HG02571 (cell line): ENCODE measurements at regions not wholly inside any gene's neighbourhood (a gene's known extent, or its start where the extent isn't known, plus 50 kb on each side); places are given as distances from the start of the nearest gene placed in this dataset.

ENCODE experiments used
- ATAC-seq: cut with Tn5 transposase; IDR thresholded peaks from one replicate; pipeline ENCODE4 v1.9.1; 2021; ENCODE audit warnings: mild to moderate bottlenecking, moderate library complexity; ENCODE audit not compliant: unreplicated experiment

DNA sequence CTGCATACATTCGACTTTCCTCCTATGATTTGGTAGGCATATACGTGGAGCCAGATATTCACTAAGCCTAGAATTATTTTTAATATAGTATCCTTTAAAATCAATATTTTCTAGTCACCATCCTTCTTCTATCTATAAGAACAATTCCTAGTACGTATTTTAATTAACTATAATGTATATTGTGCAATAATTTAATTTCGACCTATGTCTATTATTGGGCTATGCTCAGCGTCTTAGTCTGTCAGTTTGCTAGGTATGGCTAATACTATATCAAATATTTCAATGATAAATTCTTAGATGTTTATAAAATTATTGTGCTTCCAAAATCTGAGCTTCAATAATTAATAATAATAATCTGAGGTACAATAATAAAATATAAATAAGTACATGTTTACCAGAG, 705.3 kb downstream of the PRELID2 start:
- ATAC-seq, result no peak

DNA sequence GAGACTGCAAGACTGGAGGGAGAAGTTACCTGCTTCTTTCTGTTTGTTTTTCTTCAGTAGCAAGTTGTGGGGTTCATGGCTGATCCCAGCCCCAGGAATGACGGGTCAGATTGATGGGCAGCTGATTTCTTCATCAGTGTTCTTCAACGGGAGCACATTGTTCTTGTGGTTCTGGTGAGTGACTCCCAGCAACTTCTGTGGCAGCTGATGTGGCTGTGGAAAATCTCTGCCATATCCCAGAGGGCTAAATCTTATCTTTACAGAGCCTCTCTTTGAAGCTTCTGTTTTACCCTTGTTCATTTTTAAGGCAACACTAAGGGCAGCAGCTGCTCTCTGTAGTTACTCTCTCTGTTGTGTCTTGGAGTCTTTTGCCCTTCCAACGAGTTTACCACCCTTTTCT, 710.3 kb downstream of the PRELID2 start:
- ATAC-seq, result no peak

DNA sequence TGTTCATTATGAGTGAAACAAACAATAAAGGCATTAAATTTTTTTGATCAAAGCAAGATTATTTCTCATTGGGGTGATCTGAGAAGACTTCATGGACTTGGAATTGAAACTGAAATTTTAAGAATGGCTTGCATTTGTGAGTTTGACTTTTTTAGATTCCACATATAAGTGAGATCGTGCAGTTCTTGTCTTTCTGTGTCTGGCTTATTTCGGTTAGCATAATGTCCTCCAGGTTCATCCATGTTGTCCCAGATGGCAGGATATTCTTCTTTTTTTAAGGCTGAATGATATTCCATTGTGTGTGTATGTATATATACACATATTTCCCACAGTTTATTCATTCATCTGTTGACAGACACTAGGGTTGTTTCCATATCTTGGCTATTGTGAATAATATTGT, 716.5 kb downstream of the PRELID2 start:
- ATAC-seq, result no peak

DNA sequence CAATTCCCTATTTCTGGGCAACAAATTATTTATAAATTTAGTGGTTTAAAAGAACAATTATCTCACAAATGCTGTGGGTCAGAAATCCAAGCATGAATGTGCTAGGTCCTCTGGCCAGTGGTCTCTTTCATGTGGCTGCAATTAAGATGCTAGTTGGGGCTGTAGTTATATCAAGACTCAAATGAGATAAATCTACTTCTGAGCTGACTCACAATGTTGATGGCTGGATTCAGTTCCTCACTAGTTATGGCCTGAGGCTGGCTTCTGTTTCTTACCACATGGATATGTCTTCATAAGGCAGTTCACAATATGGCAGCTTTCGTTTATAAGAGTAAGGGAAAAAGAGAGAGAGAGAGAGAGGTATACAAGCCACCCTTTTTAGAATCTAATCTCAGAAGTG, 717.0 kb downstream of the PRELID2 start:
- ATAC-seq, result no peak

DNA sequence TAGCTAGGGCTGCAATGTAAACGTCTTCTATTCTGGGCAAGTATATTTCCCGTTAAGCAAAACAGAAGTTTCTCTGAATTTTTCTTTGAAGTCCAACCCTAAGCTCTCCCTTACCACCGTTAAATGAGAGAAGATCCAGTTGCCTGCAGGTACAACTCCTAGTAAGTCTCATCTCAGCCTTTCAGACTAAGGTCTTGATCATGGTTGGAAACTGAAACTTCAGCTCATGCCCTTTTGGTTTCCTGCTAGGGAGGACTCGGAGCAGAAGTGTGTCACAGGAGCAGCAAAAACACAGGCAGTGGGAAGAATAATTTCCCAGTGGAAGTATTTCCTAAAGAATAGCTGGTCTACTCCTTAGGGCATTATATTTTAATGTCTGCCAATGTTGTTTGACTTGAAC, 717.9 kb downstream of the PRELID2 start:
- ATAC-seq, result no peak

DNA sequence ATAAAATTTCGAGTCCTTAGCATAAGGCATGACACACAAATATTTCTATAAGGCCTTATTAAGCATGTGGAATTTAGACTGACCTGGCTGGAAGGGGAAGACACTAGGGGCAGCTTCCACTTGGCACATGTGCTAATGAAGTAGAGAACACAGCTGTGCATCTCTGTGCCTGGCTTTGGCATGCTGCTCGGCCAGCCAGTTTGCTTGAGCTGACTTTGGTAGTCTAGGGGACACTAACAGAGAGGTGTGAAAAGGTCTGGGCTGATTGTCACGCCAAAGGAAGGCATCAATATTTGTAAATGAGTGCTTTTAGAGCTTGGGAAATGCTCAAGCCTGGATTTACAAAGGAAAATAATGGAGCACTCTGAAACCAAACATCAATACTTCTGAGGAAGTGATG, 723.7 kb downstream of the PRELID2 start:
- ATAC-seq, result no peak

DNA sequence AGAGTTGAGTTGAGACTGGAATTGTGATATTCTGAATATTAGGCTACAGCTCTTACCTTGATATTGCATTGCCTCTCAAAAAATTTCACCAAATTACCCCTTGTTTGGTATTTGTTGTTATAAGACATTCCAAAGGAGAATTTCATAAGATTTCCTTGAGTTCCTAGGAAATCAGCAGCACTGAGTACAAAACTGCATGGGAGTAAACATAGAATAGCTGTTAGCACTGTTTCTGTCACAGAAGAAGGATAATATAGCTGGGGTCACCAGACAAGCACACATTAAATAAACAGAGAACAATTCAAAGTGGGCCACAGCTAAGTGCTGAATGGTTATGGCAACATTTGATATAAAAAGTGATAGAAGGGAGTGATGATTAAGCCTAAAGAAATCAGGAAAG, 724.3 kb downstream of the PRELID2 start:
- ATAC-seq, result no peak

DNA sequence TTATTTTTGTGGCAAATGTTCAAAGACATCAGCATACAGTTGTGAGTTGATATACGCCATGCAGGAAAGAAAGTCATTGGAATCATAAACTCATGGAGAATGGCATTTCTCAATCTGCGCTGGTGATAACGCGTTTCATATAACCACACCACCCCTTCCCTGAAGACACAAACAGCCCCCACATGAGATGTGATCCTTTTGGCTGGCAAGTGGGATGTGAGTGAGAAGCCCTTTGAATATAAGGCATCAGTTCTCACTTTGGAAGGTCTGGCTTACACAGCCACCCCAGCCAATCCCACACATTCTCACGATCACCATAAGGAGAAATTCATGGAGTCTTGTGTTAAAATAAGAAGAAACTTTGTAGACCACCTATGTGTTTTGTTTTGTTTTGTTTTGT, 725.0 kb downstream of the PRELID2 start:
- ATAC-seq, result no peak

DNA sequence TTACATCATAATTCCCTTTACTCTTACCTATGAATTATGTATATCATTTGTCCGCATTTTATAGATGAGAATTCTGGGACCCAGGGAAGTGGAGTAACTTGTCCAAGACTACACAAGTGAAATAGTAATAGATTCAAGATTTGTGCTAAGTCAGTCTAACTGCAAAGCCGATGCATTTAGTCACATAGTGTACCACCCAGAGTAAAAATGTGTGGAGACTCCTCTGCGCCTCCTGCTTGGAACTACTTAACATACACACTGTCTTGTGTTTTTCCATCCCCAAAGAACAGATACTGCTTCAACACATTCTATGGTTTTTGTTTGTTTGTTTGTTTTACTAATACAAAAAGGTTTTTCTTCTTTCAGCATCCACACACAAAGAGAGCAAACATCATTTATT, 729.8 kb downstream of the PRELID2 start:
- ATAC-seq, result no peak

DNA sequence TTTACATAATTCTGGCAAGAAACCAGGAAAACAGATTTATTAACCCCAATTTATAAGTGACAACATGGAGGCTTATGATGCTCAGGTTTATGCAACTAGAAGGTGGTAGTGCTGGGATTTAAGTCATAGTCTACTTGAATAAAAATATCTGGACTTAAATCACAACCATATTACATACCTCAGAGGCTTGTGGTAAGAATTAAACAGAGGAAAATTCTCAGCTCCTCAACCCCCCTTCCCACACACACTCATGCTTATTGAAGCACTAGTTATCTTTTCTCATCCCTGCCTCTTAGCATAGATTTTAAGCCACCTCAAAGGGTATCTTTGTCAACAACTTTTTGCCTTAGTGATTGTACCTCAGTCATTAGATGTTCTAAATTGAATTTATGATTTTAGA, 731.0 kb downstream of the PRELID2 start:
- ATAC-seq, result no peak

DNA sequence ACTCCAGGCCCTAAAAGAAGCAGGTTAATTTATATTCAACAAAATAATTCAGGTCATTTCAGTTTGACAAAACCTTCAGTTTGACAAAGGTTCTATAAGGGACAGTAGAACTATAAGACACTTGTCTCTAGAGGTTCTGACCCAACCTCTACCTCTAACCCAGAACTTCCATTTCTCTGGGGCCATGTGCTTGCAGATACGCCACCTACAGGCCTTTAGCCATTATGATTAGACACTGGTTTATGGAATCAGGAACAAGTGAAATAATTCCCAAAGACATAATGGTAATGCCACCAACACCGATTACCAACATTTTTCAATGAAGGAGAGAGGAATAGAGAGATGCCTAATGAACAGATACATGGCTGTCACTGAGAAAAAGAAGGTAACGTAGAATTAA, 733.9 kb downstream of the PRELID2 start:
- ATAC-seq, result no peak

DNA sequence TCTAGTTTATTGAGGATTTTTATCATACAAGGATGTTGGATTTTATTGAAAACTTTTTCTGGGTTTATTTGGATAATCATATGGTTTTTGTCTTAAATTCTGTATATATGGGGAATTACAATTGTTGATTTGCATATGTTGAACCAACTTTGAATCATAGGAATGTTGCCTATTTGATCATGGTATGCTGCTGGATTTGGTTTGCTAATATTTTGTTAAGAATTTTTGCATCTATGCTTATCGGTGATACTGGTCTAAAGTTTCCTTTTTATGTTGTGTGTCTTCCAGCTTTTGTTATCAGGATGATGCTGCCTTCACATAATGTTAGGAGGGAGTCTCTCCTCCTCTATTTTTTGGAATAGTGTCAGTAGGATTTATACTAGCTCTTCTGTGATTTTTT, 745.0 kb downstream of the PRELID2 start:
- no peak for ATAC-seq

DNA sequence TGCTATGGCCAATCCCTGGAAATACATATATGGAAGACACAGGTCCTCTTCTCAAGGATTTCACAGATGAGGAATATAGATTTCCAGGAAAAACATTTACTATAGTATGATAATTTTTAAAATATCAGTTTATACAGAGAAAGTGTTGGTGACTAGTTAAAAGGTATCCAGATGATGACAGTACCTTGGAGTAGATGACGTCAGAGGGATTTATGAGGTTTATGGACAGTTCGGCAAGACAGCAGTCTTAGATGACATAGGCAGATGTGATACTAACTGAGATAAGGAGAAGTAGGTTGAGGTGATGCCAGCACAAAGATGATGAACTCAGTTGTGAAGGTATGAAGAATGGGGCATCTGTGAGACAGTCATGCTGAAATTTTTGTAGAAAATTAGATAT, 750.3 kb downstream of the PRELID2 start:
- ATAC-seq, result no peak

DNA sequence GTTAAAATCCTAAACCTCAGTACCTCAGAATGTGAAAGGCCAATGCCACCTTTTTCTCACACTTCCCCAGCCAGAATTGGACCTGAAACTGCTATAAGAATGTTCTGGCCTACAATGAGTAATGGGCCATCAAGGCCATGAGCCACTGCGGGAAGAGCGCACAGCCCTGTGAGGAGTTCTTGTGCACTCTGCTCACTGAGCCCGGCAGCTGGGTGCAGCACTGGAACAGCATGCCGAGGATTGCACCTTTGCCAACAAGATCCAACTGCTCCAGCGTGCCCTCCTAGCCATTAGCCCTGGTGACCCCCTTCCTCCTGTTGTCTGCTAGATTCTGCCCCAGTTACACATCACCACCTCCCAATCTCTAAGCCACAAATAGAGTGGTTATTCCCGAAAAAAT, 758.1 kb downstream of the PRELID2 start:
- ATAC-seq, result no peak

DNA sequence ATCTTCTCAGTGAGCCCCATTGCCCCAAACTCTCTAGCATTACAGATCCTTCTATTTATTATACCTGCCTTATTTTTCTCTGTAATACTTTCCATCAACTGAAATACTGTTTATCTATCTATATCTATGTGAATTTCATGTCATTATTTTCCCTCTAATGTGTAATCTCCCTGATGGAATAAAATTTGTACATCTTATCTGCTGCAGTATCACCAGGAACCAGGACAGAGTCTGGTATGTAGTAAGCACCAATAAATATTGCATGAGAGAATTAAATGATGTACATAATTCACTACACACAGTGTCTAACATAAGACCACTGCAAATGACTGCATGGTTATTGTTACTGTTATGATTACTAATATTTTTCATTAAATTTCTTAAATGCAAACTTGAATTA, 759.1 kb downstream of the PRELID2 start:
- ATAC-seq, result no peak

DNA sequence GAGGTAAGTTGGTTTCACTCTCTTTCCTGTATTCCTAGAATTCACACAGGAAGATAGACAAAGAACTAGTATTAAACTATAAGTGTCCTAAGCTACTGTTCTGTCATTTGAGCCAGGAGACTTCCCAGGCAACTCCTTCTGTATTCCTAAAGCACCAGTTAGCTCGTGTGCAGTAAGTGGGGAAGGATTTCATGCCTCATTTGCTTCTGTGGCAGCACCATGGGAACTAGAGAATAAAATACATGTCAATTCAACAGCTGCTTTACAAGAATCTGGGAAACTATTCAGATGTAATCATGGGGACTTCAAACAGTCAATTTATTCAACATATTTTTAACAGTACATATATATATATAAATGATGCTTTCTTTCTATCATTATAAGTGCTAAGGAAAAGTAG, 762.3 kb downstream of the PRELID2 start:
- no peak for ATAC-seq

DNA sequence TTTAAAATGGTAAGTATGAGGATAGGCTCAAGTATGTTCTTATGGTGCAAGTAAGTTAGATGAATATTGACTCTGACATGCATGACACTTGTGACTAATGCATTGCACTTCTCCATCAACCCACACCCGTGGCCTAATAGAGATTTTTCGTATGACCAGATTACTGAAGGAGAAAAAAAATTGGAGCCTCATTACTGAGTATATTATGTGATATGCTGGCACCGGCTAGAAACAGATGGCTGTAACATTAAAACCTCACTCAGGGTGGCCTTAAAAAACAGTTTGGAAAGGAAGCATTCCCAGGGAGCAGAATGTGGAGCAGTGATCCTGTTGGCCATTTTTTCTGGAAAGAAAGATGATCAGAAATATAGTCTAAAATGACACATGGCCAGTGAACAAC, 766.4 kb downstream of the PRELID2 start:
- ATAC-seq, result no peak

DNA sequence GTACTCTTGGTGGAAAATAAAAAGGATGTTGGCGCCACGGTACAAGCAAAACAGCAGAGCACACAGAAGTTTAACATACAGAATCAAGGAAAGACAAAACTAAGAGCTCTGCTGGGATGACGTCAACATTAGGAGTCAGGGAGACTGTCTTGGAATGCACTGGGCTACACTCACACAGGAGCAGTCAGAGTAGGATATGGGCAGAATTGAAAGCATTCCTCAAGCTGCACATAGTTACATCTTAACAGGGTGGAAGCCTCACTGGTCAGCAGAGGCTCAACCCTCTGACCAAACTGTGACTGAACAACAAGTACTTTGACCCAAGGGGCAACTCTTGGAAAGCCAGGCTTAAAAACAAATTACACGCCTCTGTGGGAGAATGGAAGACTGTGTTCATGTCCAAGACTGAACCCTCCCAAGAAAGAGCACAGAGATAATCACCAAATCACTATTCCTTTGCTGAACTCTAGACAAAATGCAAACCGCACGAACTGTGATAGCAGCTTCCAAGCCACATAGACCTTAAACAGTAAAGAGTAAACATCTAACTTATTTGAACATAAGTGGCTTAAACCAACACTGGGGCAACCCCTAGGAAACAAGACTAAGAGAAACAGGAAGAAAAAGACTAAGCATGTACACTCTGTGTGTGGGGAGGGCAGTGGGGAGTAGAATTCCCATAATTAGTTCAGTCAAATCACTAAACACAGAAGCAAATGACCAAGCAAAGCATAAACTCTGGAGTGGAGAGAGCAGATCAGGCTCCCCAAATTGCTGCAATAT, 772.7 kb downstream of the PRELID2 start:
- ATAC-seq, result no peak

DNA sequence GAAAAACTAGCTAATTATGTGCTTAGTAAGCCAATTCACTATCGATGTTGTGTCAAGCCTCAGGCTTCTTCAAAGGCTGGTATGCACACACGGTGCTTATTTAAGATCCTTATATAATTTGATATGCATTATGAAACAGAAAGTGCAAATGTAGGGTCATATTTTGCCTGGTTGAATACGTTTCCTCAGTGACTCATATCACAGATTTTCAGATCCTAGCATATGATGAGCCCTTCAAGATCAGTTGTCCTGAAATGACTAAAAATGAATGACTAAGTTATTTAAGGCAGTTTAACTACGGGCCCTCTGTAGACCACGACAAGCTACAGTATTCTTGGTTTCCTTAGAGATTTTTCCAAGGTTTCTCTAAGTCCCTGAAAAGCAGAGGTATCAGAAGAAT, 778.3 kb downstream of the PRELID2 start:
- peak; percentile 98 for ATAC-seq

DNA sequence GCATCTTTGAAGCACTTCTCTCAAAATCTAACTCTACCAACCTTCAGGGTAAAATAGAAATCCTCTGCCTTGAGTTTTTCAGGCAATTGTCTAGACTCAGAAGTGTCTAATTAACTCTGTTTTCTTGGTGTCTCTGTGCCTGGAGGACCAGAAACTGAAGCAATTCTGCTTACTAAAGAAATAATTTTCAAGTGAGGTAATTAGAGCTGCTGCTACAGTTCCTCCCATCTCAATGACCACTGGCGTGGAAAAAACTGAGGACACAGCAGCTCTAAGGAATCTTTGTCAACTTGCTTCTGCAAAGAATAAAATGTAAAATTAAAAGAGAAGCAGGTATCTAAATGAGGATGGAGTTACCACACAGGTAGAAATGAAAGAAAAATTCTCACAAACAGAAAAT, 785.0 kb downstream of the PRELID2 start:
- no peak for ATAC-seq

DNA sequence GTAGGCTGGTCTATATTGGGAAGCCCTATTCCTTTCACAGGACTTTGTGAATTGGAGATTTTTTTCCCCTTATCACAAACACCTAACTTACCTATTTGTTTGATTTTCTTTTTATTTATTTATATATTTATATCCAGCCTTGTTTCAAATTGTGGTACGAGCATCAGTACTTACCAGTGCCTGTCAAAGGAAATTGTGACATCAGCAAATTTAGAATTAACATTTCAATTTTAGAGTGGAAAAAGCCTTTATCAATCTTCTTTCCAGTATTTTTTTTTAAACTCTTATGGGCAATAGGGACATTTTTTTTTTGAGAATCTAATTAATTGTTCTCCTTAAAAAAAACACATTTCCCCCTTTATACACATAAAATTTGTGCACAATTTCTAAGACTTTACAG, 790.2 kb downstream of the PRELID2 start:
- no peak for ATAC-seq

DNA sequence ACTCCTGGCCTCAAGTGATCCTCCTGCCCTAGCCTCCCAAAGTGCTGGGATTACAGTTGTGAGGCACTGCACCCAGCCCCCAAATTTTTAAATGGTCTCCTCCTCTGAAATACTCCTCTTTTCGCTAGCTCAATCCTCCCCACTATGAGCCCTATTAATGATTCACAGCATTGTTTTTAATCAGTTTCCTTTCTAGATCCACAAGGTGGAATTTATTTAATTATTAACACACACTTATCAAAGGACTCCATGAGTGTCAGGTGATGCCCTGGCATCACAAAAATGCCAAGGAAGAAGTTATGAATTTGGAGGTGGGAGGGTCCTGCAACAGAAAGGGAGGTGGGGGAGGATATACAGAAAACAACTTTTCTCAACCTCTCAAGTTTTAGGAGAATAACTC, 806.5 kb downstream of the PRELID2 start:
- ATAC-seq, result no peak

DNA sequence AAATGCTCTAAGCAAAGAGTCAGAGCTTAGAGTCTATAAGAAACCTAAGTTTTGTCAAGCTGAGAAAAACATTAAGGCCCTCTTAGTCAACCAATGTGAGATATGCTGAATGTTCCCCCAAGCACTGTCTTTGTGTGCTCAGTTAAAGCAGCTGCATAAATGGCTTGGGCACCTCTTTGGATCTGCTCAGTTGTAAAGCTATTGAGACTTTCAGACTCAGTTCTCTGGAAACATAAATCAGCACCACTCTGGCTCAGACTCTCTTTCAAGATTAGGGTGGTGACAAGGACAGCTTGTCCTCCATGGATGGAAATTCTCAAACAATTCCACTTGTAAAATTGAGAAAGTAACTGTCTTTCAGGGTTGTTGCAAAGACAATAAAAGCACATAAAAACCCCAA, 807.9 kb downstream of the PRELID2 start:
- ATAC-seq, result no peak
